K562 (cell line): ENCODE measurements at regions not wholly inside any gene's neighbourhood (a gene's known extent, or its start where the extent isn't known, plus 50 kb on each side); places are given as distances from the start of the nearest gene placed in this dataset.

Experiments
- ATAC-seq: fragments of 200-7000 bp; cut with Tn5 transposase; 3 replicates; pipeline ENCODE4 v1.9.1; 2020; ENCODE audit warnings: moderate library complexity
- BruUV-seq: library from RNA; stranded (reverse); fragments of 400-500 nt; replicated peaks from 2 replicates; lab custom pipeline; 2021; lab: Mats Ljungman, UMichigan
- CTCF ChIA-PET: fragments of 300-600 bp; formaldehyde crosslinking; extraction: SDS; loops from one replicate; lab custom pipeline; 2021; ENCODE audit warnings: low intra/inter-chr PET ratio; lab: Yijun Ruan, JAX
- POLR2A ChIA-PET: fragments of 300-600, 350-650 bp; sonication (Branson Sonifier 250); formaldehyde crosslinking; extraction: SDS; loops from one replicate; lab custom pipeline; 2021; ENCODE audit warnings: antibody characterized with exemption, inconsistent platforms; lab: Yijun Ruan, JAX
- DNase-seq, 4 experiments: peaks; one replicate each; pipeline versions ENCODE4 v3.0.0 to v3.0.0-alpha.2; 2011 to 2018; ENCODE audit warnings: low spot score in 3 of 4, mixed read lengths in 3 of 4; ENCODE audit errors: extremely low read depth in 1 of 4
- FAIRE-seq: peaks from 2 replicates; lab custom pipeline; 2011; peaks lifted over from hg19 to GRCh38; lab: Jason Lieb, UNC
- H2AFZ ChIP-seq: 2 replicates; pipeline ENCODE4 v1.6.0; 2011; ENCODE audit warnings: low read depth, low read length, control low read depth, inconsistent platforms
- H3K27ac ChIP-seq: fragments of 200-600 bp; 3 replicates; pipeline ENCODE4 v1.8.0; 2011; ENCODE audit warnings: low read depth, mild to moderate bottlenecking, control low read depth, inconsistent platforms, low read length, moderate library complexity, mixed read lengths; ENCODE audit errors: extremely low read depth
- H3K27me3 ChIP-seq, 2 experiments: fragments of 300-600 bp in 1 of 2; 2 replicates in 1 of 2; 3 replicates in 1 of 2; pipeline versions ENCODE4 v1.6.0 to v1.8.0; 2011; ENCODE audit warnings: inconsistent platforms in 2 of 2, low read length in 2 of 2, mild to moderate bottlenecking in 1 of 2, mixed read lengths in 1 of 2, moderate library complexity in 1 of 2; ENCODE audit not compliant: control insufficient read depth in 2 of 2, insufficient read depth in 2 of 2
- H3K36me3 ChIP-seq: fragments of 300-600 bp; 3 replicates; pipeline ENCODE4 v1.8.0; 2011; ENCODE audit warnings: mild to moderate bottlenecking, low read length, inconsistent platforms; ENCODE audit not compliant: control insufficient read depth, insufficient read depth
- H3K4me1 ChIP-seq, 2 experiments: fragments of 200-600 bp in 1 of 2; replicated peaks in 1 of 2; 2 replicates in 1 of 2; 3 replicates in 1 of 2; pipeline versions ENCODE4 v1.5.1 to v1.8.0; 2011; ENCODE audit warnings: inconsistent platforms in 2 of 2, low read length in 2 of 2, mild to moderate bottlenecking in 1 of 2, mixed read lengths in 1 of 2, moderate library complexity in 1 of 2; ENCODE audit not compliant: control insufficient read depth in 2 of 2, insufficient read depth in 2 of 2
- H3K4me2 ChIP-seq: 2 replicates; pipeline ENCODE4 v1.6.1; 2011; ENCODE audit warnings: low read length, control low read depth, inconsistent platforms, mixed read lengths; ENCODE audit not compliant: insufficient read depth
- H3K4me3 ChIP-seq: fragments of 200-600 bp; sonication (generic), shearing (Covaris generic); 2 replicates; pipeline ENCODE4 v1.5.1; 2016; ENCODE audit warnings: control low read depth, inconsistent platforms
- H3K79me2 ChIP-seq: fragments of 200-600 bp; 3 replicates; pipeline ENCODE4 v1.8.0; 2011; ENCODE audit warnings: low read length, inconsistent platforms; ENCODE audit not compliant: control insufficient read depth, insufficient read depth
- H3K9ac ChIP-seq, 2 experiments: 2 replicates each; pipeline versions ENCODE4 v1.6.0 to v1.6.1; 2011; ENCODE audit warnings: low read depth in 2 of 2, low read length in 2 of 2, control low read depth in 1 of 2, inconsistent platforms in 1 of 2, mild to moderate bottlenecking in 1 of 2, mixed read lengths in 1 of 2; ENCODE audit not compliant: insufficient read depth in 1 of 2
- H3K9me1 ChIP-seq: one replicate; pipeline ENCODE4 v1.6.0; 2011; ENCODE audit warnings: inconsistent platforms, mild to moderate bottlenecking, low read length, moderate library complexity; ENCODE audit not compliant: control insufficient read depth, insufficient read depth
- H3K9me3 ChIP-seq: replicated peaks from 2 replicates; pipeline ENCODE4 v1.5.1; 2011; ENCODE audit warnings: low read depth, low read length, inconsistent platforms; ENCODE audit not compliant: control insufficient read depth, insufficient read depth
- H4K20me1 ChIP-seq: replicated peaks from 2 replicates; pipeline ENCODE4 v1.6.1; 2011; ENCODE audit warnings: low read length, inconsistent platforms, mixed read lengths; ENCODE audit not compliant: control insufficient read depth, insufficient read depth
- ERF ChIP-seq: fragments of 450-650 bp; formaldehyde crosslinking; IDR thresholded peaks from 2 replicates; pipeline ENCODE4 v1.4.0; 2020; ENCODE audit warnings: mild to moderate bottlenecking, mixed read lengths
- HDAC2 ChIP-seq: fragments of 450-650 bp; IDR thresholded peaks from 2 replicates; pipeline ENCODE4 v1.6.1; 2016; ENCODE audit warnings: mild to moderate bottlenecking
- HIVEP1 ChIP-seq: fragments of 250-450 bp; sonication (Bioruptor Pico); IDR thresholded peaks from 2 replicates; pipeline ENCODE4 v1.4.0; 2020; ENCODE audit warnings: mild to moderate bottlenecking
- NCOA6 ChIP-seq: fragments of 450-650 bp; IDR thresholded peaks from 2 replicates; pipeline ENCODE4 v1.6.1; 2017; ENCODE audit warnings: mild to moderate bottlenecking
- PCBP2 ChIP-seq: fragments of 200-400 bp; formaldehyde crosslinking; IDR thresholded peaks from 2 replicates; pipeline ENCODE4 v1.6.1; 2018; ENCODE audit warnings: low read length, low read depth, mild to moderate bottlenecking, moderate library complexity; ENCODE audit not compliant: poor library complexity, severe bottlenecking
- PML ChIP-seq: IDR thresholded peaks from 2 replicates; pipeline ENCODE4 v1.6.1; 2012; ENCODE audit warnings: low read length, inconsistent platforms
- POLR3G ChIP-seq: IDR thresholded peaks from 2 replicates; pipeline ENCODE4 v1.6.1; 2011; ENCODE audit not compliant: insufficient read length, insufficient replicate concordance; ENCODE audit errors: extremely low read depth
- POU5F1 ChIP-seq: fragments of 150-350 bp; IDR thresholded peaks from 2 replicates; pipeline ENCODE4 v1.6.1; 2014; ENCODE audit warnings: borderline replicate concordance, low read length, low read depth, mild to moderate bottlenecking; ENCODE audit not compliant: partially characterized antibody
- SAFB2 ChIP-seq: fragments of 200-400 bp; formaldehyde crosslinking; IDR thresholded peaks from 2 replicates; pipeline ENCODE4 v1.6.1; 2018; ENCODE audit warnings: borderline replicate concordance, low read length, low read depth, moderate library complexity; ENCODE audit not compliant: severe bottlenecking
- ZNF324 ChIP-seq: fragments of 250-450 bp; sonication (Bioruptor Pico); IDR thresholded peaks from 2 replicates; pipeline ENCODE4 v1.4.0; 2020; ENCODE audit warnings: mild to moderate bottlenecking
- ZNF668 ChIP-seq: fragments of 250-450 bp; sonication (Bioruptor Pico); IDR thresholded peaks from 2 replicates; pipeline ENCODE4 v1.8.0; 2022; ENCODE audit warnings: mild to moderate bottlenecking, inconsistent platforms
- WGBS: fragments of 100-300 bp; shearing (Covaris generic); methylation state at CpG from one replicate; pipeline ENCODE4 v1.1.6; 2016; ENCODE audit warnings: low coverage, mixed read lengths; ENCODE audit not compliant: insufficient coverage; ENCODE audit errors: missing lambda C conversion rate; 5-methylcytosine and 5-hydroxymethylcytosine counted together
- in situ Hi-C: fragments of 300-500 bp; cut with MboI; formaldehyde crosslinking; loops from 4 replicates; pipeline ENCODE4 v1.15.0; 2018; ENCODE audit warnings: inconsistent platforms, mixed read lengths
- intact Hi-C: fragments of 100-400 bp; cut with micrococcal nuclease; formaldehyde crosslinking; loops from 2 replicates; pipeline ENCODE4 v1.14.2; 2022
- TF ChIP-seq, protein P1 (sequence below): fragments of 250-450 bp; sonication (Bioruptor Pico); IDR thresholded peaks from 2 replicates; pipeline ENCODE4 v1.5.0; 2021; ENCODE audit warnings: mild to moderate bottlenecking, moderate library complexity
- TF ChIP-seq, protein P2 (sequence below), 3 experiments: fragments of 200-800 bp in 1 of 3; sonication (Bioruptor generic) in 1 of 3; sonication (generic) in 1 of 3; formaldehyde crosslinking in 1 of 3; IDR thresholded peaks; 2 replicates each; pipeline versions ENCODE4 v1.6.1 to v1.8.0; 2016 to 2022; ENCODE audit warnings: mild to moderate bottlenecking in 2 of 3, missing compliant biosample characterization in 2 of 3, missing genetic modification characterization in 2 of 3, missing genetic modification reagents in 1 of 3

DNA sequence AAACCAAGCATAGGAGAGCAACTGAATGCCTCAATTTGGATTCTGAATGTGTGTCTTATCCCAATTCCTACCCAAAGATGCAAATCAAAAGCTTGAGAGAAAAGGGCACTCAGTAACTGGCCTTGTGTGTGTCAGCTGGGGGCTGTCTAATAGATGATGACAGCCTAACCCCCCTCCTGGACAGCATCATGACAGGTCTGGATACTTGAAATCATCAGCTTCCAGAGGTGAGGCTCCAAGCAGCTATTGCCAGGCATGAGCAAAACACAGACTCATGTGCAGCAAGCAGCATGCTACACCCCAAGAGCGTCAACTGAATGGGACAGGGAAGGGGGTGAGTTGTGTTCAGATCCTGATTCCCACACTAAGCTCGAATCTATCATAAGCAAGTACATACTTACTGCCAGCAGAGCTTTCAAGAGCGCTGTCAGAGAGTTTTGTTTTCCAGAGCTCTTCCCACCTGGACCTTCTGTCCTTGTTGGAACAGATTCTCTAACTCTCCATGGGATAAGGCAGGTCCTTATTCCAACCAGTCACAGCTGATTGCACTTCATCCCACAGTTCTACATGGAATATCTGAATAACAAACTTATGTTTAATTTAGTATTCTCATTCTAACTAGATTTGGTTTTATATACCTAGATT lies 467.5 kb downstream of the DTWD2 start:
- H4K20me1 ChIP-seq: no peaks in the 10 kb centered on the region
- CTCF ChIA-PET: no interaction called here
- POLR2A ChIA-PET: interaction anchor here (0.7 kb wide), 1 partner anchor 8 kb away, joined by 3 read pairs; no protein-coding TSS in a partner anchor
- no peaks in the 10 kb centered on the region for H3K9me1 ChIP-seq
- H3K9me3 ChIP-seq: no peaks in the 10 kb centered on the region
- H3K4me2 ChIP-seq: no peak overlapping the region
- no peak overlapping the region for H3K27ac ChIP-seq
- no TSS peak for BruUV-seq
- intact Hi-C loops (no loop called here), in situ Hi-C loops (no loop called here)
- no peaks in the 10 kb centered on the region for H3K36me3 ChIP-seq
- DNase-seq: no peak
- no peak for TF ChIP-seq ZNF324 (CRISPR knock-in tag)
- no peak for TF ChIP-seq ERF (CRISPR knock-in tag)
- no peak for TF ChIP-seq PCBP2
- TF ChIP-seq HDAC2: no peak
- TF ChIP-seq, protein P1, sequence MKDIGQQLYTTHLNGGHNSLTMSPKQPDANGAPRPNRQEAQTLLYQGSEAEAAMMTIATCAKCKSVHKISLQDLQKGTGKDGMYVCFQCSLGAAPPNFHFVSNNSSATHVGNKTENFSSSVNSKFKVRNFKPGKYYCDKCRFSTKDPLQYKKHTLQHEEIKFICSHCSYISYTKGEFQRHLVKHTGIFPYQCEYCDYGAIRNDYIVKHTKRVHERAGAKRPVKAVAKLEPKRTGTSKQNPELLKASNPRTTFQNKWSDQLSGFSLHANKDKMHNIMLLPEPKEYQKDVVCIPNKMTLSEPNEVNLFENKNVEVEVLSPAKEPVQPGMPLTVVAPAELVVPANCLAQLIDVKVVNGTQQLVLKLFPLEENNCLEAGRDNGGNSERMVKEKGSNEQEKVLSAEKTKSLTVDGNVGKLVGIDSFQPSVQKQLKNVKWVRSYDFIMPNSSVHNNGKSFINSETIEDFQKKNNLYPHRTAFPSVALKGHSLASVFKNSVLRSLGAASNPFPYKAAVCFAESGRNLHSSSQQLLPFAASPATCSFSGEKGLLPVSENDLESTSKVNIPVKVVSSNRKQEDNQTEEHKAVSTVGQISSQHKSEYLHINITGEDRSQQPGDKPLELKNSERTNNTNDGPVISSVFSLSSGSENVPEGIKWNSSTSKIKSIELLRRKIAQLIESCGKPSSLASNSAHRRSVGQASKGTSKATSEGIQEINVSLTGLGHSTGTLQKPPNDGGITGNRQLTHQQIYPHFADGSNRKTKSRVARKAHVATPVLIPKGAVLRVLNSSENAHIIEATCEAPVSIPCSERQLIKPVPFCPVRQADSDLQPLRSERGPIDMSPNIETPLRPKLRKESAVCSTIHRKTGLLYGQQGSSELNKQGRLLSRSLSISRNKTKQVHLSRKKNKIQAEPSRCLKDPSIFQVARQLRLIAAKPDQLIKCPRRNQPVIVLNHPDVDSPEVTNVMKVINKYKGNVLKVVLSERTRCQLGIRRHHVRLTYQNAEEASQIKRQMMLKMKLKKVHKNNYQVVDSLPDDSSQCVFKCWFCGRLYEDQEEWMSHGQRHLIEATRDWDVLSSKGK (CRISPR knock-in tag): no peak
- TF ChIP-seq ZNF668 (CRISPR knock-in tag): no peak
- no peak for TF ChIP-seq PML
- TF ChIP-seq, protein P2, sequence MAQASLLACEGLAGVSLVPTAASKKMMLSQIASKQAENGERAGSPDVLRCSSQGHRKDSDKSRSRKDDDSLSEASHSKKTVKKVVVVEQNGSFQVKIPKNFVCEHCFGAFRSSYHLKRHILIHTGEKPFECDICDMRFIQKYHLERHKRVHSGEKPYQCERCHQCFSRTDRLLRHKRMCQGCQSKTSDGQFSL (CRISPR knock-in tag; IDR thresholded peaks at IDR 0.05): no peak
- TF ChIP-seq, protein P2 (tag; IDR thresholded peaks at IDR 0.05): no peak
- TF ChIP-seq POLR3G: no peak
- no peak for TF ChIP-seq NCOA6
- TF ChIP-seq POU5F1: no peak
- no peak for TF ChIP-seq HIVEP1 (CRISPR knock-in tag)
- no peak for TF ChIP-seq SAFB2
- no peaks in the 10 kb centered on the region for H3K4me1 ChIP-seq
- WGBS: 0% methylated on average over 3 of the region's 3 CpGs
- no peak for FAIRE-seq
- H3K4me3 ChIP-seq: no peak overlapping the region
- no peak for ATAC-seq
- no peak overlapping the region for H3K9ac ChIP-seq
- H3K79me2 ChIP-seq: no peaks in the 10 kb centered on the region
- H3K27me3 ChIP-seq: no peaks in the 10 kb centered on the region
- H2AFZ ChIP-seq: no peak overlapping the region
